WTC11 (cell line): ENCODE measurements at regions not wholly inside any gene's neighbourhood (a gene's known extent, or its start where the extent isn't known, plus 50 kb on each side); places are given as distances from the start of the nearest gene placed in this dataset.

Source experiments
- ATAC-seq: fragments of 200-7000 bp; cut with Tn5 transposase; 2 replicates; pipeline ENCODE4 v1.10.0; 2021; ENCODE audit warnings: mild to moderate bottlenecking, moderate library complexity
- CTCF ChIA-PET: fragments of 300-600 bp; sonication (Branson Sonifier 250); formaldehyde crosslinking; loops from one replicate; lab custom pipeline; 2021; ENCODE audit warnings: antibody characterized with exemption; lab: Charles Lee
- POLR2A ChIA-PET: fragments of 350-600 bp; sonication (Branson Sonifier 250); formaldehyde crosslinking; loops from one replicate; lab custom pipeline; 2021; ENCODE audit warnings: antibody characterized with exemption; lab: Charles Lee
- DNase-seq: peaks from one replicate; pipeline ENCODE4 v3.0.0; 2021; ENCODE audit warnings: low spot score
- H3K27ac Mint-ChIP-seq: 2 replicates; pipeline ENCODE4 v1.8.0; 2021; ENCODE audit warnings: mixed read lengths
- H3K27me3 Mint-ChIP-seq: 2 replicates; pipeline ENCODE4 v1.8.0; 2021; ENCODE audit warnings: low read depth, mild to moderate bottlenecking, moderate library complexity, mixed read lengths
- H3K36me3 Mint-ChIP-seq: 2 replicates; pipeline ENCODE4 v1.8.0; 2021; ENCODE audit warnings: mixed read lengths
- H3K4me1 Mint-ChIP-seq: 2 replicates; pipeline ENCODE4 v1.8.0; 2022; ENCODE audit warnings: mixed read lengths
- H3K4me3 Mint-ChIP-seq: 2 replicates; pipeline ENCODE4 v1.8.0; 2021; ENCODE audit warnings: mild to moderate bottlenecking, moderate library complexity, mixed read lengths
- H3K9me3 Mint-ChIP-seq: 2 replicates; pipeline ENCODE4 v1.8.0; 2021; ENCODE audit warnings: mixed read lengths
- AFF4 ChIP-seq: sonication (generic); formaldehyde crosslinking; IDR thresholded peaks from 2 replicates; pipeline ENCODE4 v1.8.1; 2023; ENCODE audit warnings: mild to moderate bottlenecking, missing genetic modification reagents, borderline replicate concordance
- CBFB ChIP-seq: sonication (generic); formaldehyde crosslinking; IDR thresholded peaks from 2 replicates; pipeline ENCODE4 v1.8.1; 2022; ENCODE audit warnings: mild to moderate bottlenecking, low read depth, missing genetic modification reagents
- CREM ChIP-seq: sonication (generic); formaldehyde crosslinking; IDR thresholded peaks from 2 replicates; pipeline ENCODE4 v1.8.1; 2022; ENCODE audit warnings: mild to moderate bottlenecking, missing genetic modification reagents, moderate library complexity
- CTCF ChIP-seq: fragments of 200-600 bp; IDR thresholded peaks from 2 replicates; pipeline ENCODE4 v1.8.0; 2022; ENCODE audit warnings: antibody characterized with exemption
- ESRRA ChIP-seq: sonication (generic); formaldehyde crosslinking; IDR thresholded peaks from 2 replicates; pipeline ENCODE4 v1.8.1; 2022; ENCODE audit warnings: mild to moderate bottlenecking, missing genetic modification reagents, borderline replicate concordance
- FOXK1 ChIP-seq: sonication (generic); formaldehyde crosslinking; IDR thresholded peaks from 2 replicates; pipeline ENCODE4 v1.8.0; 2022; ENCODE audit warnings: mild to moderate bottlenecking, moderate library complexity, missing genetic modification reagents
- FOXP4 ChIP-seq: sonication (generic); formaldehyde crosslinking; IDR thresholded peaks from 2 replicates; pipeline ENCODE4 v1.8.0; 2022; ENCODE audit warnings: mild to moderate bottlenecking, missing genetic modification reagents
- HMGA2 ChIP-seq: fragments of 250-450 bp; sonication (Bioruptor Pico); IDR thresholded peaks from 2 replicates; pipeline ENCODE4 v1.4.0; 2021; ENCODE audit warnings: mild to moderate bottlenecking, moderate library complexity
- MAX ChIP-seq: sonication (generic); formaldehyde crosslinking; IDR thresholded peaks from 2 replicates; pipeline ENCODE4 v1.8.0; 2022; ENCODE audit warnings: mild to moderate bottlenecking, missing genetic modification reagents
- NFE2L1 ChIP-seq: sonication (generic); formaldehyde crosslinking; IDR thresholded peaks from 2 replicates; pipeline ENCODE4 v1.8.1; 2023; ENCODE audit warnings: missing genetic modification reagents
- SMAD4 ChIP-seq: sonication (generic); formaldehyde crosslinking; IDR thresholded peaks from 2 replicates; pipeline ENCODE4 v1.8.0; 2022; ENCODE audit warnings: mild to moderate bottlenecking, missing genetic modification reagents
- USF1 ChIP-seq: sonication (generic); formaldehyde crosslinking; IDR thresholded peaks from 2 replicates; pipeline ENCODE4 v1.8.0; 2022; ENCODE audit warnings: mild to moderate bottlenecking, missing genetic modification reagents
- ZMAT4 ChIP-seq: fragments of 250-450 bp; sonication (Bioruptor Pico); IDR thresholded peaks from 2 replicates; pipeline ENCODE4 v1.9.0; 2021; ENCODE audit warnings: mild to moderate bottlenecking
- ZNF138 ChIP-seq: sonication (generic); formaldehyde crosslinking; conservative IDR thresholded peaks from 2 replicates; pipeline ENCODE4 v1.8.1; 2022; ENCODE audit warnings: mild to moderate bottlenecking, moderate library complexity, missing genetic modification reagents
- ZNF263 ChIP-seq: sonication (generic); formaldehyde crosslinking; IDR thresholded peaks from 2 replicates; pipeline ENCODE4 v1.8.1; 2022; ENCODE audit warnings: low read depth, mild to moderate bottlenecking, moderate library complexity, missing genetic modification reagents
- ZNF317 ChIP-seq: sonication (generic); formaldehyde crosslinking; IDR thresholded peaks from 2 replicates; pipeline ENCODE4 v1.8.1; 2023; ENCODE audit warnings: low read depth, mild to moderate bottlenecking, moderate library complexity, missing genetic modification reagents, borderline replicate concordance
- TF ChIP-seq, protein P1 (sequence below): fragments of 250-450 bp; sonication (Bioruptor Pico); IDR thresholded peaks from 2 replicates; pipeline ENCODE4 v2.1.2; 2022; ENCODE audit warnings: mild to moderate bottlenecking, moderate library complexity
- TF ChIP-seq, protein P2 (sequence below): sonication (generic); formaldehyde crosslinking; conservative IDR thresholded peaks from 2 replicates; pipeline ENCODE4 v1.8.1; 2023; ENCODE audit warnings: mild to moderate bottlenecking, low read depth, missing genetic modification reagents, moderate library complexity
- TF ChIP-seq, protein P3 (sequence below): fragments of 250-450 bp; sonication (Bioruptor Pico); IDR thresholded peaks from 2 replicates; pipeline ENCODE4 v1.9.0; 2021; ENCODE audit warnings: moderate library complexity, mild to moderate bottlenecking, inconsistent platforms, borderline replicate concordance
- TF ChIP-seq, protein P4 (sequence below): fragments of 250-450 bp; sonication (Bioruptor Pico); conservative IDR thresholded peaks from 2 replicates; pipeline ENCODE4 v1.9.0; 2021; ENCODE audit warnings: mild to moderate bottlenecking

DNA sequence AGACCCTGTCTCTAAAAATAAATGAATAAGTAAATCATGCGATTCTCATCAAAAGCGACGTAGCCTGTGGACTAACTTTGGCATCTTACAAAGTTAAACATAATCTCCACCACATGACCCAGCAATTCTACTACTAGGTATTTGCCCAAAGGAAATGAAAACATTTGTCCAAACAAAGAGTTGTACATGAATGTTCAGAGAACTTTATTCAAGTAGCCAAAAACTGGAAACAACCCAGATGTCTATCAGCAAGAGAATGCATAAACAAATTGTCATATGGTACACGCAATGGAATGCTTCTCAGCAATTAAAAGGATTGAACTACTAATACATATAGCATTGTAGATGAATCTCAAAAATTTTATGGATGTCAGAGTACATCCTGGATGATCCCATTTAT, 82.6 kb downstream of the ADRB2 start (continued):
- TF ChIP-seq CTCF (no peak), ESRRA (CRISPR knock-in tag) (no peak), AFF4 (CRISPR knock-in tag) (no peak), MAX (CRISPR knock-in tag) (no peak), HMGA2 (no peak), CREM (CRISPR knock-in tag) (no peak), FOXK1 (CRISPR knock-in tag) (no peak)

DNA sequence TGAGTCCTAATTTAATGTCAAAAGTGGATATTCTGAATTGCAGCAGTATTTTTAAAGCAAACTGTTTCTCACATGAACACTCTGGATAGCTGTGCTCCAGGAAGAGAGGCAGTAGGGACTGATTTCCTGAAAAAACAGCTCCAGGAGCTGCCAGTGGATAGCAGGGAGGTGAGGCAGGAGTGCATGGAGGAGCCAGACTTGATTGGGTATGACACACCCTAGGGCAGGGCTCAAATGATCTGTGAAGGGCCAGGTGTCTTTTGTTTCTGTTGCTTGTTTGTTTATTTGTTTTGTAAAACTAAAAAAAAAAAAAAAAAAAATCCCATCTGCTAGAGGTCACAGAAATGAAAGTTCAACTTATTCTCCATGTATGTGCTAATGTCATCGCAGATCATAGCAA, 83.4 kb downstream of the ADRB2 start:
- Mint-ChIP-seq H3K36me3 (no peaks in the 10 kb centered on the region), H3K4me3 (no peak overlapping the region), H3K4me1 (peaks cover 33% of the 10 kb centered on the region), H3K27ac (no peak overlapping the region), H3K27me3 (peaks cover 3% of the 10 kb centered on the region; the same call in 1 of the 2 replicates), H3K9me3 (no peaks in the 10 kb centered on the region)
- CTCF ChIA-PET = interaction anchor here (1.5 to 8.4 kb wide), 2 partner anchors 49 to 126 kb away, joined by 4 to 144 read pairs; no protein-coding TSS in a partner anchor
- DNase-seq (no peak), ATAC-seq (no peak)
- POLR2A ChIA-PET = no interaction called here
- TF ChIP-seq, protein P1, sequence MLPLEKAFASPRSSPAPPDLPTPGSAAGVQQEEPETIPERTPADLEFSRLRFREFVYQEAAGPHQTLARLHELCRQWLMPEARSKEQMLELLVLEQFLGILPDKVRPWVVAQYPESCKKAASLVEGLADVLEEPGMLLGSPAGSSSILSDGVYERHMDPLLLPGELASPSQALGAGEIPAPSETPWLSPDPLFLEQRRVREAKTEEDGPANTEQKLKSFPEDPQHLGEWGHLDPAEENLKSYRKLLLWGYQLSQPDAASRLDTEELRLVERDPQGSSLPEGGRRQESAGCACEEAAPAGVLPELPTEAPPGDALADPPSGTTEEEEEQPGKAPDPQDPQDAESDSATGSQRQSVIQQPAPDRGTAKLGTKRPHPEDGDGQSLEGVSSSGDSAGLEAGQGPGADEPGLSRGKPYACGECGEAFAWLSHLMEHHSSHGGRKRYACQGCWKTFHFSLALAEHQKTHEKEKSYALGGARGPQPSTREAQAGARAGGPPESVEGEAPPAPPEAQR = no peak
- TF ChIP-seq USF1 (CRISPR knock-in tag) (no peak), FOXK1 (CRISPR knock-in tag) (no peak), ZNF263 (CRISPR knock-in tag) (no peak), ZMAT4 (no peak), CBFB (no peak), ZNF317 (CRISPR knock-in tag) (no peak), FOXP4 (CRISPR knock-in tag) (no peak), ZNF138 (no peak), SMAD4 (CRISPR knock-in tag) (no peak), NFE2L1 (CRISPR knock-in tag) (no peak)
- TF ChIP-seq, protein P2, sequence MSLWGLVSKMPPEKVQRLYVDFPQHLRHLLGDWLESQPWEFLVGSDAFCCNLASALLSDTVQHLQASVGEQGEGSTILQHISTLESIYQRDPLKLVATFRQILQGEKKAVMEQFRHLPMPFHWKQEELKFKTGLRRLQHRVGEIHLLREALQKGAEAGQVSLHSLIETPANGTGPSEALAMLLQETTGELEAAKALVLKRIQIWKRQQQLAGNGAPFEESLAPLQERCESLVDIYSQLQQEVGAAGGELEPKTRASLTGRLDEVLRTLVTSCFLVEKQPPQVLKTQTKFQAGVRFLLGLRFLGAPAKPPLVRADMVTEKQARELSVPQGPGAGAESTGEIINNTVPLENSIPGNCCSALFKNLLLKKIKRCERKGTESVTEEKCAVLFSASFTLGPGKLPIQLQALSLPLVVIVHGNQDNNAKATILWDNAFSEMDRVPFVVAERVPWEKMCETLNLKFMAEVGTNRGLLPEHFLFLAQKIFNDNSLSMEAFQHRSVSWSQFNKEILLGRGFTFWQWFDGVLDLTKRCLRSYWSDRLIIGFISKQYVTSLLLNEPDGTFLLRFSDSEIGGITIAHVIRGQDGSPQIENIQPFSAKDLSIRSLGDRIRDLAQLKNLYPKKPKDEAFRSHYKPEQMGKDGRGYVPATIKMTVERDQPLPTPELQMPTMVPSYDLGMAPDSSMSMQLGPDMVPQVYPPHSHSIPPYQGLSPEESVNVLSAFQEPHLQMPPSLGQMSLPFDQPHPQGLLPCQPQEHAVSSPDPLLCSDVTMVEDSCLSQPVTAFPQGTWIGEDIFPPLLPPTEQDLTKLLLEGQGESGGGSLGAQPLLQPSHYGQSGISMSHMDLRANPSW = no peak
- TF ChIP-seq, protein P3, sequence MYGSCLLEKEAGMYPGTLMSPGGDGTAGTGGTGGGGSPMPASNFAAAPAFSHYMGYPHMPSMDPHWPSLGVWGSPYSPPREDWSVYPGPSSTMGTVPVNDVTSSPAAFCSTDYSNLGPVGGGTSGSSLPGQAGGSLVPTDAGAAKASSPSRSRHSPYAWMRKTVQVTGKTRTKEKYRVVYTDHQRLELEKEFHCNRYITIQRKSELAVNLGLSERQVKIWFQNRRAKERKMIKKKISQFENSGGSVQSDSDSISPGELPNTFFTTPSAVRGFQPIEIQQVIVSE (CRISPR knock-in tag) = no peak
- TF ChIP-seq, protein P4, sequence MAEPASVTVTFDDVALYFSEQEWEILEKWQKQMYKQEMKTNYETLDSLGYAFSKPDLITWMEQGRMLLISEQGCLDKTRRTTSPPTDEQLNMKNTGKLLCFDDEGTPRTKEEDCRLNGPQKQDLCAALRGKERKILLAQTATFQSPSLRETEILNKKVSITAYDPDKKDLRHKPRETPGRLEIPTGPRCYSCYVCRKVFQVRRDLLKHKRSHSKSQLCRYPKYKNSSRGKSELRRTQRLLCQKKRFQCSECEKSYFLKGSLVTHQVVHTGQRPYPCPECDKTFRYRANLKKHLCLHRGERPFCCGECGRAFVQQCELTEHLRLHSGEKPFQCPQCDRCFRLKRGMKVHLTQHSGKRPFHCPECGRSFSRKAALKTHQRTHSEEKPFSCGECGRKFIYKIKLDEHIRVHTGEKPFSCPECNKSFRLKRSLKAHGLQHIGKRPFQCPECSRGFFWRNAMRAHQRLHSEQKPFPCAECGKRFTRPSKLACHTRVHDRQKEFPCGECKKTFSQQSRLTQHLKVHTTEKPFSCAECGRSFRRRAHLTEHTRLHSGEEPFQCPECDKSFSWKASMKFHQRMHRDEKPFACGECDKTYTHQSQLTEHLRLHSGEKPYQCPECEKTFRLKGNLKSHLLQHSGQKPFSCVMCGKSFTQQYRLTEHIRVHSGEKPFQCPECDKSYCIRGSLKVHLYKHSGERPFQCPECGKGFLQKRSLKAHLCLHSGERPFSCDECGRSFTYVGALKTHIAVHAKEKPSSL (CRISPR knock-in tag) = no peak
